Activated T-helper 17 cell treated with anti-CD3 and anti-CD28 coated beads, Interleukin-2, amount 50 U/mL, for 72 hours (primary cell): ENCODE measurements at regions not wholly inside any gene's neighbourhood (a gene's known extent, or its start where the extent isn't known, plus 50 kb on each side); places are given as distances from the start of the nearest gene placed in this dataset.
"Not testable (repeated sequence)": the region's sequence is repeated elsewhere in the genome, so short reads cannot be mapped to it uniquely, and the experiment has no call there.

ENCODE experiments used
- ATAC-seq: fragments of 150-1000 bp; cut with Tn5 transposase; replicated peaks from 2 replicates; pipeline ENCODE4 v1.10.0; 2021; ENCODE audit warnings: mild to moderate bottlenecking, moderate library complexity
- H3K27ac Mint-ChIP-seq: one replicate; pipeline ENCODE4 v1.8.0; 2022; ENCODE audit warnings: mixed read lengths
- H3K27me3 Mint-ChIP-seq: one replicate; pipeline ENCODE4 v1.8.0; 2022; ENCODE audit warnings: mixed read lengths
- H3K36me3 Mint-ChIP-seq: one replicate; pipeline ENCODE4 v1.8.0; 2022; ENCODE audit warnings: low read depth, mild to moderate bottlenecking, mixed read lengths
- H3K4me1 Mint-ChIP-seq: one replicate; pipeline ENCODE4 v1.8.0; 2022; ENCODE audit warnings: mixed read lengths
- H3K4me3 Mint-ChIP-seq: one replicate; pipeline ENCODE4 v1.8.0; 2022; ENCODE audit warnings: mild to moderate bottlenecking, mixed read lengths
- H3K9me3 Mint-ChIP-seq: one replicate; pipeline ENCODE4 v1.8.0; 2022; ENCODE audit warnings: mixed read lengths

- no peaks in the 10 kb centered on the region for H3K36me3 Mint-ChIP-seq
- no peaks in the 10 kb centered on the region for H3K9me3 Mint-ChIP-seq
- H3K27me3 Mint-ChIP-seq = peaks cover 17% of the 10 kb centered on the region
- H3K27ac Mint-ChIP-seq = no peak overlapping the region
- ATAC-seq = no peak
- H3K4me1 Mint-ChIP-seq = no peaks in the 10 kb centered on the region
- no peak overlapping the region for H3K4me3 Mint-ChIP-seq
These were observed 200.5 kb upstream of the IRS2 start for GRCh38 chr13:109986851-109987250.

GRCh38 chr13:109985871-109986450 is 199.6 kb upstream of the IRS2 start:
- no peak for ATAC-seq
- Mint-ChIP-seq H3K4me3 (no peak overlapping the region), H3K4me1 (no peaks in the 10 kb centered on the region), H3K9me3 (no peaks in the 10 kb centered on the region), H3K27me3 (peaks cover 17% of the 10 kb centered on the region), H3K36me3 (no peaks in the 10 kb centered on the region), H3K27ac (no peak overlapping the region)

GRCh38 chr13:109983447-109983846 is 197.1 kb upstream of the IRS2 start:
- Mint-ChIP-seq H3K27me3 (peaks cover 10% of the 10 kb centered on the region), H3K4me3 (no peak overlapping the region), H3K4me1 (no peaks in the 10 kb centered on the region), H3K9me3 (no peaks in the 10 kb centered on the region), H3K36me3 (no peaks in the 10 kb centered on the region), H3K27ac (no peak overlapping the region)
- ATAC-seq = no peak

- Mint-ChIP-seq H3K36me3 (no peaks in the 10 kb centered on the region), H3K4me3 (no peak overlapping the region), H3K4me1 (no peaks in the 10 kb centered on the region), H3K9me3 (no peaks in the 10 kb centered on the region), H3K27me3 (peaks cover 16% of the 10 kb centered on the region), H3K27ac (no peak overlapping the region)
- ATAC-seq = no peak
These were observed 194.6 kb upstream of the IRS2 start for GRCh38 chr13:109981000-109981399.

GRCh38 chr13:109979676-109980075 is 193.3 kb upstream of the IRS2 start:
- not testable (repeated sequence) for H3K4me3 Mint-ChIP-seq, H3K4me1 Mint-ChIP-seq
- peaks cover 22% of the 10 kb centered on the region for H3K27me3 Mint-ChIP-seq

GRCh38 chr13:109979228-109979627 is 192.8 kb upstream of the IRS2 start:
- ATAC-seq = no peak
- Mint-ChIP-seq H3K27ac (no peak overlapping the region), H3K27me3 (peaks cover 23% of the 10 kb centered on the region), H3K4me3 (no peak overlapping the region), H3K9me3 (no peaks in the 10 kb centered on the region), H3K36me3 (no peaks in the 10 kb centered on the region), H3K4me1 (no peaks in the 10 kb centered on the region)

More at GRCh38 chr13:109979676-109980075, 193.3 kb upstream of the IRS2 start:
- H3K27ac Mint-ChIP-seq, ATAC-seq, H3K36me3 Mint-ChIP-seq, H3K9me3 Mint-ChIP-seq: not testable (repeated sequence)

- peaks cover 22% of the 10 kb centered on the region for H3K27me3 Mint-ChIP-seq
- no peak overlapping the region for H3K4me3 Mint-ChIP-seq
- H3K36me3 Mint-ChIP-seq = no peaks in the 10 kb centered on the region
- H3K4me1 Mint-ChIP-seq = no peaks in the 10 kb centered on the region
- H3K27ac Mint-ChIP-seq = no peak overlapping the region
- ATAC-seq = no peak
- H3K9me3 Mint-ChIP-seq = no peaks in the 10 kb centered on the region
These were observed 191.0 kb upstream of the IRS2 start for GRCh38 chr13:109977212-109977968.

GRCh38 chr13:109976206-109976997 is 190.0 kb upstream of the IRS2 start:
- no peaks in the 10 kb centered on the region for H3K9me3 Mint-ChIP-seq

GRCh38 chr13:109974354-109974753 is 188.0 kb upstream of the IRS2 start:
- Mint-ChIP-seq H3K4me3 (no peak overlapping the region), H3K36me3 (no peaks in the 10 kb centered on the region), H3K9me3 (peaks cover 8% of the 10 kb centered on the region), H3K27me3 (peaks cover 22% of the 10 kb centered on the region), H3K4me1 (no peaks in the 10 kb centered on the region), H3K27ac (no peak overlapping the region)
- no peak for ATAC-seq

More at GRCh38 chr13:109976206-109976997, 190.0 kb upstream of the IRS2 start:
- H3K4me1 Mint-ChIP-seq = no peaks in the 10 kb centered on the region
- no peak for ATAC-seq
- H3K27ac Mint-ChIP-seq = no peak overlapping the region
- H3K4me3 Mint-ChIP-seq = no peak overlapping the region
- no peaks in the 10 kb centered on the region for H3K36me3 Mint-ChIP-seq
- peaks cover 22% of the 10 kb centered on the region for H3K27me3 Mint-ChIP-seq

- no peaks in the 10 kb centered on the region for H3K36me3 Mint-ChIP-seq
- H3K4me1 Mint-ChIP-seq = no peaks in the 10 kb centered on the region
- no peak overlapping the region for H3K4me3 Mint-ChIP-seq
- H3K9me3 Mint-ChIP-seq = peaks cover 12% of the 10 kb centered on the region
- peaks cover 22% of the 10 kb centered on the region for H3K27me3 Mint-ChIP-seq
- H3K27ac Mint-ChIP-seq = no peak overlapping the region
- ATAC-seq = no peak
These were observed 186.9 kb upstream of the IRS2 start for GRCh38 chr13:109973279-109973678.

- no peak overlapping the region for H3K27ac Mint-ChIP-seq
- H3K4me1 Mint-ChIP-seq = no peaks in the 10 kb centered on the region
- no peak for ATAC-seq
- H3K27me3 Mint-ChIP-seq = peaks cover 14% of the 10 kb centered on the region
- H3K4me3 Mint-ChIP-seq = no peak overlapping the region
- H3K9me3 Mint-ChIP-seq = peaks cover 12% of the 10 kb centered on the region
- H3K36me3 Mint-ChIP-seq = no peaks in the 10 kb centered on the region
These were observed 185.2 kb upstream of the IRS2 start for GRCh38 chr13:109971456-109972090.

- no peaks in the 10 kb centered on the region for H3K4me1 Mint-ChIP-seq
- H3K4me3 Mint-ChIP-seq = no peak overlapping the region
- H3K36me3 Mint-ChIP-seq = no peaks in the 10 kb centered on the region
- peaks cover 12% of the 10 kb centered on the region for H3K9me3 Mint-ChIP-seq
- no peak for ATAC-seq
- no peak overlapping the region for H3K27ac Mint-ChIP-seq
- H3K27me3 Mint-ChIP-seq = peaks cover 11% of the 10 kb centered on the region
These were observed 184.6 kb upstream of the IRS2 start for GRCh38 chr13:109971006-109971405.

- Mint-ChIP-seq H3K4me3 (no peak overlapping the region), H3K27ac (no peak overlapping the region), H3K9me3 (peaks cover 12% of the 10 kb centered on the region), H3K27me3 (peaks cover 11% of the 10 kb centered on the region), H3K4me1 (peaks cover 3% of the 10 kb centered on the region), H3K36me3 (no peaks in the 10 kb centered on the region)
- ATAC-seq = no peak
These were observed 182.6 kb upstream of the IRS2 start for GRCh38 chr13:109968876-109969577.

GRCh38 chr13:109963960-109964563 is 177.7 kb upstream of the IRS2 start:
- Mint-ChIP-seq H3K36me3 (no peaks in the 10 kb centered on the region), H3K4me3 (no peak overlapping the region), H3K27me3 (peaks cover 22% of the 10 kb centered on the region), H3K9me3 (peaks cover 4% of the 10 kb centered on the region), H3K27ac (no peak overlapping the region), H3K4me1 (peaks cover 3% of the 10 kb centered on the region)
- no peak for ATAC-seq
